MM.1S (cell line): ENCODE measurements at regions not wholly inside any gene's neighbourhood (a gene's known extent, or its start where the extent isn't known, plus 50 kb on each side); places are given as distances from the start of the nearest gene placed in this dataset.

ENCODE experiments used
- CTCF ChIP-seq: fragments of 300-600 bp; sonication (generic); IDR thresholded peaks from 2 replicates; pipeline ENCODE4 v1.5.1; 2016; ENCODE audit warnings: antibody characterized with exemption, low read length, mixed read lengths
- EZH2 ChIP-seq: fragments of 300-600 bp; sonication (generic); optimal IDR thresholded peaks from 2 replicates; pipeline ENCODE3; 2017; ENCODE audit warnings: low read depth, mild to moderate bottlenecking, antibody characterized with exemption, low read length, mixed read lengths
- EZH2phosphoT487 ChIP-seq: fragments of 300-600 bp; sonication (generic); IDR thresholded peaks from 2 replicates; pipeline ENCODE4 v1.6.1; 2018; ENCODE audit warnings: antibody characterized with exemption, low read length

GRCh38 chr10:44824607-44825006 lies 86.5 kb upstream of the TMEM72 start:
- no peak for TF ChIP-seq CTCF
- no peak for TF ChIP-seq EZH2
- TF ChIP-seq EZH2phosphoT487 = no peak
